Activated B cell treated with CpG ODN at 0.5 μM for 24 hours (primary cell): ENCODE measurements at regions not wholly inside any gene's neighbourhood (a gene's known extent, or its start where the extent isn't known, plus 50 kb on each side); places are given as distances from the start of the nearest gene placed in this dataset.
A peak's percentile ranks its signal among the peaks of the same experiment; 100 is the strongest.
"Not testable (repeated sequence)": the region's sequence is repeated elsewhere in the genome, so short reads cannot be mapped to it uniquely, and the experiment has no call there.

Experiments
- ATAC-seq: fragments of 200-7000 bp; cut with Tn5 transposase; one replicate; pipeline ENCODE4 v1.10.0; 2021; ENCODE audit warnings: low read depth, mild to moderate bottlenecking, moderate library complexity
- CTCF ChIA-PET: fragments of 350-600 bp; sonication (Branson Sonifier 250); formaldehyde crosslinking; loops from one replicate; lab custom pipeline; 2021; ENCODE audit warnings: antibody characterized with exemption; lab: Charles Lee
- POLR2A ChIA-PET: fragments of 350-600 bp; sonication (Branson Sonifier 250); formaldehyde crosslinking; loops from one replicate; lab custom pipeline; 2021; ENCODE audit warnings: antibody characterized with exemption; lab: Charles Lee
- DNase-seq: peaks from one replicate; pipeline ENCODE4 v3.0.0; 2022
- H3K27ac Mint-ChIP-seq: one replicate; pipeline ENCODE4 v1.8.0; 2020; ENCODE audit warnings: mixed read lengths
- H3K27me3 Mint-ChIP-seq: one replicate; pipeline ENCODE4 v1.8.0; 2021; ENCODE audit warnings: mixed read lengths
- H3K36me3 Mint-ChIP-seq: one replicate; pipeline ENCODE4 v1.8.0; 2021; ENCODE audit warnings: low read depth, mixed read lengths
- H3K4me1 Mint-ChIP-seq: one replicate; pipeline ENCODE4 v1.8.0; 2021; ENCODE audit warnings: mixed read lengths
- H3K4me3 Mint-ChIP-seq: one replicate; pipeline ENCODE4 v1.8.0; 2020; ENCODE audit warnings: mild to moderate bottlenecking, mixed read lengths
- H3K9me3 Mint-ChIP-seq: one replicate; pipeline ENCODE4 v1.8.0; 2020; ENCODE audit warnings: mixed read lengths
- intact Hi-C: fragments of 100-400 bp; cut with micrococcal nuclease; formaldehyde crosslinking; loops from one replicate; pipeline ENCODE4 v1.15.1; 2024
- TF ChIP-seq, protein P1 (sequence below): fragments of 200-600 bp; IDR thresholded peaks from one replicate; pipeline ENCODE4 v1.8.0; 2022; ENCODE audit warnings: antibody characterized with exemption, mild to moderate bottlenecking

DNA sequence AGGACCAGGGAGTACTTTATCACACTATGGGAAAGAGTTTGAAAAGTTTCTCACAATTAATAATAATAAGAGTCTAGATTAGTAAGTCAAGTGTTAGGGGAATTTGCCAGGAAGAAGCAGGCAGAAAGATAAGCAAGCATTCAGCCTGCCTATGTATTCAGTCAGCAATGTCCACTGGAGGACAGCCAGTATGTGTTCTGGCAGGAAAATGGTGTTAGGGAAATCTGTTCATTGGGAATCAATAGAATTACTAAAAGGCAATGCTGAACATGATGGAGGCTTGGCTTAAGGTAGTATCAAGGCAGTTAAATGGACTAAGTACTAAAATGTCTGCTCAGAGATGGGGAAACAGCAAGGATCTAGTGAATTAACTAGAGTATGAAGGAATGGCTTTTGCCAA is 221.2 kb downstream of the PPP4R3C start:
- intact Hi-C loops, result no loop called here
- POLR2A ChIA-PET, result no interaction called here
- H3K27ac Mint-ChIP-seq, result no peak overlapping the region
- TF ChIP-seq, protein P1, sequence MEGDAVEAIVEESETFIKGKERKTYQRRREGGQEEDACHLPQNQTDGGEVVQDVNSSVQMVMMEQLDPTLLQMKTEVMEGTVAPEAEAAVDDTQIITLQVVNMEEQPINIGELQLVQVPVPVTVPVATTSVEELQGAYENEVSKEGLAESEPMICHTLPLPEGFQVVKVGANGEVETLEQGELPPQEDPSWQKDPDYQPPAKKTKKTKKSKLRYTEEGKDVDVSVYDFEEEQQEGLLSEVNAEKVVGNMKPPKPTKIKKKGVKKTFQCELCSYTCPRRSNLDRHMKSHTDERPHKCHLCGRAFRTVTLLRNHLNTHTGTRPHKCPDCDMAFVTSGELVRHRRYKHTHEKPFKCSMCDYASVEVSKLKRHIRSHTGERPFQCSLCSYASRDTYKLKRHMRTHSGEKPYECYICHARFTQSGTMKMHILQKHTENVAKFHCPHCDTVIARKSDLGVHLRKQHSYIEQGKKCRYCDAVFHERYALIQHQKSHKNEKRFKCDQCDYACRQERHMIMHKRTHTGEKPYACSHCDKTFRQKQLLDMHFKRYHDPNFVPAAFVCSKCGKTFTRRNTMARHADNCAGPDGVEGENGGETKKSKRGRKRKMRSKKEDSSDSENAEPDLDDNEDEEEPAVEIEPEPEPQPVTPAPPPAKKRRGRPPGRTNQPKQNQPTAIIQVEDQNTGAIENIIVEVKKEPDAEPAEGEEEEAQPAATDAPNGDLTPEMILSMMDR, result no peak
- no peak overlapping the region for H3K4me3 Mint-ChIP-seq
- no peaks in the 10 kb centered on the region for H3K4me1 Mint-ChIP-seq
- H3K27me3 Mint-ChIP-seq, result no peaks in the 10 kb centered on the region
- CTCF ChIA-PET, result no interaction called here
- ATAC-seq (no peak), DNase-seq (no peak)
- H3K36me3 Mint-ChIP-seq, result no peaks in the 10 kb centered on the region
- peaks cover 4% of the 10 kb centered on the region for H3K9me3 Mint-ChIP-seq

DNA sequence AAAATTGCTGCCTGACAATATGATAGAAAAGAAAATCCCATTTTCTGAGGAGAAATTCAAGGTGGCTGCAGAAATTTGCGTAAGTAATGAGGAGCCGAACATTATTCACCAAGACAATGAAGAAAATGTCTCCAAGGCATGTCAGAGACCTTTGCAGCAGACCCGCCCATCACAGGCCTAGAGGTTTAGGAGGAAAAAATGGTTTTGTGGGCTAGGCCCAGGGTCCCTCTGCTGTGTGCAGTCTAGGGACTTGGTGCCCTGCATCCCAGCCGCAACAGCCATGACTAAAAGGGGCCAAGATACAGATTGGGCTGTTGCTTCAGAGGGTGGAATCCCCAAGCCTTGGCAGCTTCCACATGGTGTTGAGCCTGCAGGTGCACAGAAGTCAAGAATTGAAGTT is 223.1 kb downstream of the PPP4R3C start:
- intact Hi-C loops, DNase-seq, H3K36me3 Mint-ChIP-seq, ATAC-seq, H3K4me1 Mint-ChIP-seq, H3K4me3 Mint-ChIP-seq, H3K27me3 Mint-ChIP-seq, H3K27ac Mint-ChIP-seq, CTCF ChIA-PET, H3K9me3 Mint-ChIP-seq, POLR2A ChIA-PET: not testable (repeated sequence)

DNA sequence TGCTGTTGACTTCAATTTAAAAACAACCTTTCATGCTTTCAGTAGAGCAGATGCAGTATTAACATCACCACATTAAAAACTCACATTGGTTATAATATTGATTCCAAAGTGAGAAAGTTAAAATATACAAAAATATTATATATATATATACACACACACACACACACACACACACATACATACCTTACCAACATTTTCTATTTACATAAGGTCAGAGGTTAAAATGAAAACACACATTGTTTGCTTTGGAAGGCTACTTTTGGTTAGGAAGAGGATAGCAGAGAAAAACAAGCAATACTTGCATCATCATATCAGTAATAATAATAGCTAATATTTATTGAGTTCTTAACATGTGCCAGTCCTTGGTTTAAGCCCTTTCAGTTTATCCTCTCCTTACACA is 226.5 kb downstream of the PPP4R3C start:
- intact Hi-C loops, result no loop called here
- Mint-ChIP-seq H3K4me3 (no peak overlapping the region), H3K27ac (no peak overlapping the region), H3K36me3 (no peaks in the 10 kb centered on the region), H3K9me3 (peaks cover 4% of the 10 kb centered on the region), H3K27me3 (no peaks in the 10 kb centered on the region), H3K4me1 (no peaks in the 10 kb centered on the region)
- ATAC-seq (no peak), DNase-seq (no peak)
- TF ChIP-seq, protein P1, result no peak
- ChIA-PET POLR2A (no interaction called here), CTCF (no interaction called here)

DNA sequence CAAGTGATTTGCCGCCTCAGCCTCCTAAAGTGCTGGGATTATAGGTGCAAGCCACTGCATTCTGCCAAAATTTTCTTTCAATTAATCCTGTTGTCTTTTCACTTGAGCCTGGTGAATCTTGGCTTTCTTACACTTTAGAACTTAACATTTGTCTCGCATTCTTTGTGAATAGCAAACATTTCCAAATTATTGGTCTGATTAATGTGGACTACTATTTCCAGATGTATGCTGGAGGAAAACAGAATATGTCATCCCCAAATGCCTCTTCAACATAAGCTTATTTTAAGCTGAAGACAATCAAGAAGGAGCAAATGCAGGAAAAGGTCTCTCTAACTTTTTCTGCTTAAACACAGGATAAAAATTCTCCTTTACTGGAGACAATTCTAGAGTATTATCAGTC is 233.4 kb downstream of the PPP4R3C start:
- no peaks in the 10 kb centered on the region for H3K27me3 Mint-ChIP-seq
- no peaks in the 10 kb centered on the region for H3K9me3 Mint-ChIP-seq
- no peaks in the 10 kb centered on the region for H3K4me1 Mint-ChIP-seq
- DNase-seq, result no peak
- H3K4me3 Mint-ChIP-seq, result no peak overlapping the region
- TF ChIP-seq, protein P1, result no peak
- no peaks in the 10 kb centered on the region for H3K36me3 Mint-ChIP-seq
- H3K27ac Mint-ChIP-seq, result no peak overlapping the region
- intact Hi-C loops, result no loop called here
- POLR2A ChIA-PET, result no interaction called here
- CTCF ChIA-PET, result no interaction called here
- ATAC-seq, result no peak

DNA sequence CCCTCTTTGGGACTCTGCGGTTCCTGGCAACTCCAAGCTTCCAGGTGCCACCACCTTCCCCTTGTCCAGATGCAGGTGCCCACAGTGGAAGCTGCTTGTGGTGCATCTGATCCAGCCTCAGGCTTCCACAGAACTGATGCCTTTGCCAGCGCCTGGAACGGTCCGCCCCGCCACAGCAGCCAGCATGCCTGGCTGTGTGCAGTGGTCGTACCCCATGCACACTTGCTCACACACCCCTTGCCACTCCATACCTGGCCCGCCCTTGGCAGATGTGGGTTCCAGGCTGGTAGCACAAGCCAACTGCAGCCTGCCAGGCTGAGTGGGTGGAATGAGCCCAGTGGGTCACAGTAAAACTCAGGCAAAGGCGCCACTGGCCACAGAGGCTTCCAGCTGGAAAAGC is 240.5 kb downstream of the PPP4R3C start:
- ChIA-PET CTCF (no interaction called here), POLR2A (no interaction called here)
- DNase-seq (no peak), ATAC-seq (no peak)
- Mint-ChIP-seq H3K27ac (no peak overlapping the region), H3K9me3 (peaks cover 2% of the 10 kb centered on the region), H3K4me1 (no peaks in the 10 kb centered on the region), H3K4me3 (no peak overlapping the region), H3K36me3 (no peaks in the 10 kb centered on the region), H3K27me3 (no peaks in the 10 kb centered on the region)
- TF ChIP-seq, protein P1, result no peak
- intact Hi-C loops, result no loop called here

DNA sequence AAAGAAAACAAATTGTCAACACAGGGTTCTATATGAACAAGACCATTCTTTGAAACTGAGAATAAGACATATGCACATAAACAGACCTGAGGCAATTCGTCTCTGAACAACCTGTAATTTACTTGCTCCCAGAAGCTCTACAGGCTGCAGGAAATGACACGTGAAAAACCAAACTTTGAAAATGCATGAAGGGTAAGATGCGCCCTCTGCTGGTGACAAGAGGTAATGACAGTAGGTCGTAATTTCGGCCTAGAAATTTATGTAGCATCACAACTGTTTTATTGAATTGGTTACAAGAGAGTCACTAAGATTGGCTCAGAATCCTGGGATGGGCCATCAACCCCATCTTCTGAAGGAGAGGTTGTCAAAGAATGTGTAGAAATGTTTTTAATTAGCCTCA is 276.5 kb downstream of the PPP4R3C start:
- ChIA-PET POLR2A (no interaction called here), CTCF (interaction anchor here (0.9 kb wide), 1 partner anchor 9 kb away, joined by 4 read pairs; no protein-coding TSS in a partner anchor)
- DNase-seq, result no peak
- no peaks in the 10 kb centered on the region for H3K27me3 Mint-ChIP-seq
- H3K4me3 Mint-ChIP-seq, result no peak overlapping the region
- intact Hi-C loops, result loop anchor here (5.0 to 10.0 kb wide), 2 partner anchors 404 to 532 kb away; no protein-coding TSS in a partner anchor
- no peaks in the 10 kb centered on the region for H3K9me3 Mint-ChIP-seq
- no peaks in the 10 kb centered on the region for H3K36me3 Mint-ChIP-seq
- no peak for ATAC-seq
- TF ChIP-seq, protein P1, result peak; percentile 26
- H3K4me1 Mint-ChIP-seq, result no peaks in the 10 kb centered on the region
- H3K27ac Mint-ChIP-seq, result no peak overlapping the region
